Liver (tissue), 8 donors: ENCODE measurements at regions not wholly inside any gene's neighbourhood (a gene's known extent, or its start where the extent isn't known, plus 50 kb on each side); places are given as distances from the start of the nearest gene placed in this dataset.
"Not testable (repeated sequence)": the region's sequence is repeated elsewhere in the genome, so short reads cannot be mapped to it uniquely, and the experiment has no call there.

Experiments used
- DNase-seq: peaks from one replicate; pipeline ENCODE4 v3.0.0-alpha.2; 2017; ENCODE audit warnings: low spot score
- H3K27ac ChIP-seq, 2 donors: one replicate each; pipeline ENCODE4 v1.7.0; 2013; ENCODE audit warnings: inconsistent platforms in 2 of 2, low read length in 2 of 2, control low read depth in 1 of 2, low read depth in 1 of 2, mild to moderate bottlenecking in 1 of 2
- H3K27me3 ChIP-seq, 4 donors: one replicate each; pipeline versions ENCODE4 v1.6.1 to v1.7.0; 2013; ENCODE audit warnings: low read length in 3 of 4, inconsistent platforms in 1 of 4, mild to moderate bottlenecking in 1 of 4, moderate library complexity in 1 of 4; ENCODE audit not compliant: control insufficient read depth in 4 of 4, insufficient read depth in 4 of 4
- H3K36me3 ChIP-seq, 4 donors: one replicate each; pipeline versions ENCODE4 v1.6.1 to v1.7.0; 2013; ENCODE audit warnings: low read length in 3 of 4, mild to moderate bottlenecking in 3 of 4, low read depth in 1 of 4, moderate library complexity in 1 of 4; ENCODE audit not compliant: control insufficient read depth in 4 of 4, insufficient read depth in 3 of 4
- H3K4me1 ChIP-seq, 4 donors: one replicate each; pipeline versions ENCODE4 v1.6.1 to v1.7.0; 2013; ENCODE audit warnings: low read length in 3 of 4, mild to moderate bottlenecking in 3 of 4, moderate library complexity in 1 of 4; ENCODE audit not compliant: control insufficient read depth in 4 of 4, insufficient read depth in 4 of 4
- H3K4me3 ChIP-seq, 3 donors: one replicate each; pipeline versions ENCODE4 v1.6.1 to v1.7.0; 2013; ENCODE audit warnings: low read length in 3 of 3, control low read depth in 1 of 3, low read depth in 1 of 3, mild to moderate bottlenecking in 1 of 3
- H3K9ac ChIP-seq, 2 donors: one replicate each; pipeline ENCODE4 v1.7.0; 2013; ENCODE audit warnings: low read length in 2 of 2, mild to moderate bottlenecking in 2 of 2, moderate library complexity in 2 of 2, control low read depth in 1 of 2, low read depth in 1 of 2
- H3K9me3 ChIP-seq, 4 donors: one replicate each; pipeline versions ENCODE4 v1.6.1 to v1.7.0; 2013; ENCODE audit warnings: low read length in 3 of 4; ENCODE audit not compliant: control insufficient read depth in 4 of 4
- EGR1 ChIP-seq, 2 donors: IDR thresholded peaks; 2 replicates each; pipeline ENCODE4 v1.6.1; 2016 to 2018; ENCODE audit warnings: antibody characterized with exemption in 2 of 2, low read depth in 2 of 2
- FOXA1 ChIP-seq: IDR thresholded peaks from 2 replicates; pipeline ENCODE4 v1.6.1; 2016; ENCODE audit warnings: antibody characterized with exemption
- GABPA ChIP-seq, 2 donors: IDR thresholded peaks in 1 of 2; conservative IDR thresholded peaks in 1 of 2; 2 replicates each; pipeline ENCODE4 v1.6.1; 2016; ENCODE audit warnings: antibody characterized with exemption in 2 of 2, mild to moderate bottlenecking in 1 of 2, moderate library complexity in 1 of 2
- HNF4A ChIP-seq, 2 donors: conservative IDR thresholded peaks; 2 replicates each; pipeline ENCODE4 v1.6.1; 2016; ENCODE audit warnings: antibody characterized with exemption in 2 of 2, mild to moderate bottlenecking in 2 of 2
- HNF4G ChIP-seq: IDR thresholded peaks from 2 replicates; pipeline ENCODE4 v1.6.1; 2016; ENCODE audit warnings: antibody characterized with exemption
- NR2F2 ChIP-seq: IDR thresholded peaks from 2 replicates; pipeline ENCODE4 v1.6.1; 2016; ENCODE audit warnings: antibody characterized with exemption
- RXRA ChIP-seq, 2 donors: IDR thresholded peaks; 2 replicates each; pipeline ENCODE4 v1.6.1; 2017 to 2018; ENCODE audit warnings: antibody characterized with exemption in 2 of 2, mild to moderate bottlenecking in 1 of 2
- TAF1 ChIP-seq: conservative IDR thresholded peaks from 2 replicates; pipeline ENCODE4 v1.6.1; 2016; ENCODE audit warnings: antibody characterized with exemption, mild to moderate bottlenecking
- WGBS: extraction: QIAGEN DNeasy Blood & Tissue Kit; methylation state at CpG from one replicate; pipeline ENCODE4 v1.1.7; 2013; 5-methylcytosine and 5-hydroxymethylcytosine counted together
- TF ChIP-seq, protein P1 (sequence below): IDR thresholded peaks from 2 replicates; pipeline ENCODE4 v1.6.1; 2016; ENCODE audit warnings: antibody characterized with exemption
- TF ChIP-seq, protein P2 (sequence below): fragments of 150-350 bp; IDR thresholded peaks from 2 replicates; pipeline ENCODE4 v1.5.1; 2017; ENCODE audit warnings: improper control_type of control experiment, low read depth, low read length; ENCODE audit not compliant: missing input control
- TF ChIP-seq, protein P3 (sequence below): IDR thresholded peaks from 2 replicates; pipeline ENCODE4 v1.6.1; 2016; ENCODE audit warnings: antibody characterized with exemption
- TF ChIP-seq, protein P4 (sequence below): IDR thresholded peaks from 2 replicates; pipeline ENCODE4 v1.6.1; 2016; ENCODE audit warnings: antibody characterized with exemption, mild to moderate bottlenecking
- donor health status: healthy.
- donor health status: healthy.
- donor health status: healthy.
- donor health status: healthy.
- donor health status: healthy.

DNA sequence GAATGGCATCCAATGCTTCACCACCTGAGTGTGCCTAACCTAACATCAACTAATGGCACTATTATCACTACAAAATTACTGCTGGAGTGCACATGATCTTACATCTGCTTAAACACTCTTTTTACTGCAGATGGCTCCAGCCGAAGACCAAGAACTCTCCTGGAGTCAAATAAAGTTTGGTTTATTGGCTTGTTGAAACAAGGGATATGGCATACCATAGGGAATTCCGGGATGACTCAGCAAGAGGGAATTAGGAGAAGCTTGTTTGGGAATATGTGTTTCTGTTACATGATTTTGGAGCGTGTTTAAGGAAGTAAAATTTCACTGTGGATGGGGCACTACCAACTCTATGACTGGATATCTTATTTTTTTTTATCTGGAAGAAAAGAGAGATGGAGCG is 872.6 kb downstream of the DTWD2 start:
- no peak overlapping the region for H3K27ac ChIP-seq
- WGBS, result 57% methylated on average over 4 of the region's 4 CpGs
- H3K9me3 ChIP-seq, result no peaks in the 10 kb centered on the region
- no peaks in the 10 kb centered on the region for H3K36me3 ChIP-seq
- DNase-seq, result no peak
- no peak overlapping the region for H3K9ac ChIP-seq
- no peak overlapping the region for H3K4me3 ChIP-seq
- TF ChIP-seq HNF4G (no peak), TAF1 (no peak), HNF4A (conservative IDR thresholded peaks at IDR 0.05) (no peak), GABPA (IDR thresholded peaks at IDR 0.05 in 1 of 2, conservative IDR thresholded peaks at IDR 0.05 in 1 of 2) (no peak), RXRA (IDR thresholded peaks at IDR 0.05) (no peak), EGR1 (IDR thresholded peaks at IDR 0.05; ENCODE audit: low read depth in 2 of 2) (no peak)
- TF ChIP-seq, protein P1, sequence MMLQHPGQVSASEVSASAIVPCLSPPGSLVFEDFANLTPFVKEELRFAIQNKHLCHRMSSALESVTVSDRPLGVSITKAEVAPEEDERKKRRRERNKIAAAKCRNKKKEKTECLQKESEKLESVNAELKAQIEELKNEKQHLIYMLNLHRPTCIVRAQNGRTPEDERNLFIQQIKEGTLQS, result no peak
- H3K27me3 ChIP-seq, result no peaks in the 10 kb centered on the region
- no peaks in the 10 kb centered on the region for H3K4me1 ChIP-seq

DNA sequence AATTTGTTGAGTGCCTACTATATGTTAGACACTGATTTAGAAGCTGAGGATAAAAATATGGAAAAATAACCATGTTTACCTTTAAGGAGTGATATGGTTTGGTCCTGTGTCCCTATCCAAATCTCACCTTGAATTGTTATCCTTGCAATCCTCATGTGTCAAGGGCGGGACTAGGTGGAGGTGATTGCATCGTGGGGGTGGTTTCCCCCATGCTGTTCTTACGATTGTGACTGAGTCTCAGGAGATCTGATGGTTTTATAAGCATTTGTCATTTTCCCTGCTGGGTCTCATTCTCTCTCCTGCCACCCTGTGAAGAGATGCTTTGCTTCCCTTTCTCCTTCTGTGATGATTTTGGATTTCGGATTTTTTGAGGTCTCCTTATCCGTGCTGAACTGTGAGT is 876.4 kb downstream of the DTWD2 start:
- 48% methylated on average over 5 of the region's 5 CpGs for WGBS
- no peaks in the 10 kb centered on the region for H3K36me3 ChIP-seq
- H3K27me3 ChIP-seq, result no peaks in the 10 kb centered on the region
- no peak for DNase-seq
- H3K4me3 ChIP-seq, result no peak overlapping the region
- TF ChIP-seq, protein P2, sequence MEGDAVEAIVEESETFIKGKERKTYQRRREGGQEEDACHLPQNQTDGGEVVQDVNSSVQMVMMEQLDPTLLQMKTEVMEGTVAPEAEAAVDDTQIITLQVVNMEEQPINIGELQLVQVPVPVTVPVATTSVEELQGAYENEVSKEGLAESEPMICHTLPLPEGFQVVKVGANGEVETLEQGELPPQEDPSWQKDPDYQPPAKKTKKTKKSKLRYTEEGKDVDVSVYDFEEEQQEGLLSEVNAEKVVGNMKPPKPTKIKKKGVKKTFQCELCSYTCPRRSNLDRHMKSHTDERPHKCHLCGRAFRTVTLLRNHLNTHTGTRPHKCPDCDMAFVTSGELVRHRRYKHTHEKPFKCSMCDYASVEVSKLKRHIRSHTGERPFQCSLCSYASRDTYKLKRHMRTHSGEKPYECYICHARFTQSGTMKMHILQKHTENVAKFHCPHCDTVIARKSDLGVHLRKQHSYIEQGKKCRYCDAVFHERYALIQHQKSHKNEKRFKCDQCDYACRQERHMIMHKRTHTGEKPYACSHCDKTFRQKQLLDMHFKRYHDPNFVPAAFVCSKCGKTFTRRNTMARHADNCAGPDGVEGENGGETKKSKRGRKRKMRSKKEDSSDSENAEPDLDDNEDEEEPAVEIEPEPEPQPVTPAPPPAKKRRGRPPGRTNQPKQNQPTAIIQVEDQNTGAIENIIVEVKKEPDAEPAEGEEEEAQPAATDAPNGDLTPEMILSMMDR, result no peak
- TF ChIP-seq, protein P3, sequence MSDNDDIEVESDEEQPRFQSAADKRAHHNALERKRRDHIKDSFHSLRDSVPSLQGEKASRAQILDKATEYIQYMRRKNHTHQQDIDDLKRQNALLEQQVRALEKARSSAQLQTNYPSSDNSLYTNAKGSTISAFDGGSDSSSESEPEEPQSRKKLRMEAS, result no peak
- TF ChIP-seq TAF1 (no peak), GABPA (IDR thresholded peaks at IDR 0.05 in 1 of 2, conservative IDR thresholded peaks at IDR 0.05 in 1 of 2) (no peak), FOXA1 (no peak), NR2F2 (no peak), HNF4A (conservative IDR thresholded peaks at IDR 0.05) (no peak), EGR1 (IDR thresholded peaks at IDR 0.05; ENCODE audit: low read depth in 2 of 2) (no peak)
- TF ChIP-seq, protein P4, sequence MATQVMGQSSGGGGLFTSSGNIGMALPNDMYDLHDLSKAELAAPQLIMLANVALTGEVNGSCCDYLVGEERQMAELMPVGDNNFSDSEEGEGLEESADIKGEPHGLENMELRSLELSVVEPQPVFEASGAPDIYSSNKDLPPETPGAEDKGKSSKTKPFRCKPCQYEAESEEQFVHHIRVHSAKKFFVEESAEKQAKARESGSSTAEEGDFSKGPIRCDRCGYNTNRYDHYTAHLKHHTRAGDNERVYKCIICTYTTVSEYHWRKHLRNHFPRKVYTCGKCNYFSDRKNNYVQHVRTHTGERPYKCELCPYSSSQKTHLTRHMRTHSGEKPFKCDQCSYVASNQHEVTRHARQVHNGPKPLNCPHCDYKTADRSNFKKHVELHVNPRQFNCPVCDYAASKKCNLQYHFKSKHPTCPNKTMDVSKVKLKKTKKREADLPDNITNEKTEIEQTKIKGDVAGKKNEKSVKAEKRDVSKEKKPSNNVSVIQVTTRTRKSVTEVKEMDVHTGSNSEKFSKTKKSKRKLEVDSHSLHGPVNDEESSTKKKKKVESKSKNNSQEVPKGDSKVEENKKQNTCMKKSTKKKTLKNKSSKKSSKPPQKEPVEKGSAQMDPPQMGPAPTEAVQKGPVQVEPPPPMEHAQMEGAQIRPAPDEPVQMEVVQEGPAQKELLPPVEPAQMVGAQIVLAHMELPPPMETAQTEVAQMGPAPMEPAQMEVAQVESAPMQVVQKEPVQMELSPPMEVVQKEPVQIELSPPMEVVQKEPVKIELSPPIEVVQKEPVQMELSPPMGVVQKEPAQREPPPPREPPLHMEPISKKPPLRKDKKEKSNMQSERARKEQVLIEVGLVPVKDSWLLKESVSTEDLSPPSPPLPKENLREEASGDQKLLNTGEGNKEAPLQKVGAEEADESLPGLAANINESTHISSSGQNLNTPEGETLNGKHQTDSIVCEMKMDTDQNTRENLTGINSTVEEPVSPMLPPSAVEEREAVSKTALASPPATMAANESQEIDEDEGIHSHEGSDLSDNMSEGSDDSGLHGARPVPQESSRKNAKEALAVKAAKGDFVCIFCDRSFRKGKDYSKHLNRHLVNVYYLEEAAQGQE, result no peak
- H3K9ac ChIP-seq, result no peak overlapping the region
- no peaks in the 10 kb centered on the region for H3K9me3 ChIP-seq
- no peaks in the 10 kb centered on the region for H3K4me1 ChIP-seq
- H3K27ac ChIP-seq, result no peak overlapping the region

DNA sequence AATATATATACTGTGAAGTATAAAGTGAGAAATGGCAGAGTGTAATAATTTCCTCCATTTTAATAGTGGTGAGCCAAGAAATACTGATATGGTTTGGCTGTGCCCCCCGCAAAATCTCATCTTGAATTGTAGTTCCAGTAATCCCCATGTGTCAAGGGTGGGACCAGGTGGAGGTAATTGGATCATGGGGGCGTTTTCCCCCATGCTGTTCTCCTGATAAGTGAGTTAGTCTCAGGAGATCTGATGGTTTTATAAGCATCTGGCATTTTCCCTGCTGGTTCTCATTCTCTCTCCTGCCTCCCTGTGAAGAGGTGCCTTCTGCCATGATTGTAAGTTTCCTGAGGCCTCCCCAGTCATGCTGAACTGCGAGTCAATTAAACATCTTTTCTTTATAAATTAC is 881.1 kb downstream of the DTWD2 start:
- 44% methylated on average over 3 of the region's 3 CpGs for WGBS
- not testable (repeated sequence) for H3K4me3 ChIP-seq, DNase-seq, H3K27ac ChIP-seq, H3K9me3 ChIP-seq, H3K4me1 ChIP-seq, H3K36me3 ChIP-seq, H3K9ac ChIP-seq, H3K27me3 ChIP-seq
